GM13976 (cell line): ENCODE measurements at regions not wholly inside any gene's neighbourhood (a gene's known extent, or its start where the extent isn't known, plus 50 kb on each side); places are given as distances from the start of the nearest gene placed in this dataset.
"Not testable (repeated sequence)": the region's sequence is repeated elsewhere in the genome, so short reads cannot be mapped to it uniquely, and the experiment has no call there.

ENCODE experiments used
- DNase-seq: peaks from one replicate; pipeline ENCODE4 v3.0.0; 2012; ENCODE audit warnings: low spot score
- CTCF ChIP-seq: IDR thresholded peaks from 2 replicates; pipeline ENCODE4 v1.5.1; 2012; ENCODE audit warnings: borderline replicate concordance, mild to moderate bottlenecking; ENCODE audit not compliant: insufficient read depth; ENCODE audit errors: extremely low read depth, missing control alignments, control extremely low read depth
- in situ Hi-C: fragments of 300-500 bp; cut with MboI; formaldehyde crosslinking; loops from one replicate; pipeline ENCODE4 v1.12.0; 2022; ENCODE audit warnings: low sequenced_read_pairs, mixed read lengths, inconsistent platforms; ENCODE audit not compliant: unreplicated experiment

- in situ Hi-C loops, DNase-seq: not testable (repeated sequence)
Observed at GRCh38 chr17:26936645-26937044, 357.3 kb upstream of the WSB1 start.

- DNase-seq, in situ Hi-C loops: not testable (repeated sequence)
Observed at GRCh38 chr17:26937750-26938322, 356.1 kb upstream of the WSB1 start.

GRCh38 chr17:26939755-26940154 is 354.2 kb upstream of the WSB1 start:
- DNase-seq, in situ Hi-C loops: not testable (repeated sequence)

- DNase-seq, in situ Hi-C loops: not testable (repeated sequence)
Observed at GRCh38 chr17:26940587-26940986, 353.3 kb upstream of the WSB1 start.

- DNase-seq: peak; percentile 1
- no peak for TF ChIP-seq CTCF
- in situ Hi-C loops: no loop called here
Observed at GRCh38 chr17:26962255-26963162, 331.4 kb upstream of the WSB1 start.

GRCh38 chr17:26963163-26963503 is 330.8 kb upstream of the WSB1 start:
- in situ Hi-C loops: no loop called here
- DNase-seq: peak; percentile 3
- no peak for TF ChIP-seq CTCF

- DNase-seq, in situ Hi-C loops: not testable (repeated sequence)
Observed at GRCh38 chr17:26965898-26966624, 327.9 kb upstream of the WSB1 start.

GRCh38 chr17:26966625-26967179 is 327.2 kb upstream of the WSB1 start:
- DNase-seq, in situ Hi-C loops: not testable (repeated sequence)

GRCh38 chr17:26981845-26982425 is 312.0 kb upstream of the WSB1 start:
- in situ Hi-C loops, DNase-seq: not testable (repeated sequence)

- in situ Hi-C loops, DNase-seq: not testable (repeated sequence)
Observed at GRCh38 chr17:26982563-26982962, 311.4 kb upstream of the WSB1 start.

- DNase-seq, in situ Hi-C loops: not testable (repeated sequence)
Observed at GRCh38 chr17:26987851-26988250, 306.1 kb upstream of the WSB1 start.

- DNase-seq, in situ Hi-C loops: not testable (repeated sequence)
Observed at GRCh38 chr17:26994648-26995047, 299.3 kb upstream of the WSB1 start.

- DNase-seq, in situ Hi-C loops: not testable (repeated sequence)
Observed at GRCh38 chr17:26996146-26996916, 297.6 kb upstream of the WSB1 start.

GRCh38 chr17:27007734-27008531 is 286.0 kb upstream of the WSB1 start:
- in situ Hi-C loops, DNase-seq: not testable (repeated sequence)
